Ovary (tissue), 3 donors: ENCODE measurements at regions not wholly inside any gene's neighbourhood (a gene's known extent, or its start where the extent isn't known, plus 50 kb on each side); places are given as distances from the start of the nearest gene placed in this dataset.

Experiments
- CTCF ChIP-seq, 3 donors: fragments of 450-650 bp in 2 of 3; fragments of 200-600 bp in 1 of 3; IDR thresholded peaks; one replicate each; pipeline versions ENCODE4 v1.5.1 to v1.8.0; 2016 to 2022; ENCODE audit warnings: antibody characterized with exemption in 3 of 3, mild to moderate bottlenecking in 1 of 3
- EP300 ChIP-seq: sonication (generic); formaldehyde crosslinking; IDR thresholded peaks from one replicate; pipeline ENCODE4 v1.6.1; 2017; ENCODE audit warnings: antibody characterized with exemption
- donor health status: DM: no; HTN: no; CAD: no.

GRCh38 chr5:130805648-130806047, 359.4 kb downstream of the HINT1 start:
- no peak for TF ChIP-seq CTCF (IDR thresholded peaks at IDR 0.05)
- TF ChIP-seq EP300: no peak
